ENCODE measurements at regions not wholly inside any gene's neighbourhood (a gene's known extent, or its start where the extent isn't known, plus 50 kb on each side); places are given as distances from the start of the nearest gene placed in this dataset.

- Histone ChIP-seq H3K27me3 (ENCODE audit: control insufficient read depth in 2 of 2, insufficient read depth in 2 of 2, low read length in 2 of 2) (peaks cover 0 to 5% of the 10 kb centered on the region in 2 experiments), H3K79me2 (ENCODE audit: control insufficient read depth, insufficient read depth, low read length) (no peaks in the 10 kb centered on the region), H3K36me3 (ENCODE audit: control insufficient read depth in 2 of 2, extremely low read depth in 1 of 2, insufficient read depth in 2 of 2, low read length in 2 of 2) (no peaks in the 10 kb centered on the region), H3K4me1 (ENCODE audit: control insufficient read depth, extremely low read depth, insufficient read depth, low read length) (peaks cover 3% of the 10 kb centered on the region), H3K9me1 (replicated peaks; ENCODE audit: control insufficient read depth, extremely low read depth, insufficient read depth, low read length) (no peaks in the 10 kb centered on the region), H3K9me3 (replicated peaks; ENCODE audit: control insufficient read depth, insufficient read depth, low read length) (no peaks in the 10 kb centered on the region), H3K9ac (replicated peaks; ENCODE audit: extremely low read depth, insufficient read depth, low read length) (no peak overlapping the region), H3K4me3 (replicated peaks in 1 of 3; ENCODE audit: insufficient read depth in 1 of 3, low read depth in 1 of 3, low read length in 3 of 3) (no peak overlapping the region), H3K4me2 (ENCODE audit: insufficient read depth, low read length) (no peak overlapping the region), H2AFZ (ENCODE audit: low read depth, low read length) (no peak overlapping the region), H4K20me1 (replicated peaks; ENCODE audit: control insufficient read depth, extremely low read depth, insufficient read depth, low read length) (no peaks in the 10 kb centered on the region), H3K27ac (ENCODE audit: insufficient read depth, low read depth, low read length) (no peak overlapping the region)
- dilution Hi-C loops (cut with MboI; ENCODE audit: extremely low pct_ligation_motif_present, low sequenced_read_pairs) (no loop called here), intact Hi-C loops (cut with micrococcal nuclease) (loop anchor here (1.0 to 10.0 kb wide), 4 partner anchors 15 to 590 kb away; no protein-coding TSS in a partner anchor)
- TF ChIP-seq MYC (IDR thresholded peaks at IDR 0.05; ENCODE audit: low read depth, low read length) (no peak), EZH2 (IDR thresholded peaks at IDR 0.05; ENCODE audit: borderline replicate concordance, low read depth, low read length, severe bottlenecking) (no peak), POLR2A (IDR thresholded peaks at IDR 0.05; ENCODE audit: low read depth, low read length) (no peak), FOS (IDR thresholded peaks at IDR 0.05; ENCODE audit: borderline replicate concordance, insufficient read depth, low read length) (no peak), CTCF (IDR thresholded peaks at IDR 0.05; ENCODE audit: extremely low read depth in 1 of 2, insufficient read depth in 1 of 2, low read depth in 1 of 2, low read length in 2 of 2) (no peak), JUN (IDR thresholded peaks at IDR 0.05; ENCODE audit: borderline replicate concordance, insufficient read depth, insufficient read length, low read depth) (no peak), GATA2 (IDR thresholded peaks at IDR 0.05; ENCODE audit: insufficient read depth, insufficient read length, low read depth, low read length) (no peak), MAX (IDR thresholded peaks at IDR 0.05; ENCODE audit: insufficient read depth, insufficient read length) (no peak), POLR2AphosphoS5 (IDR thresholded peaks at IDR 0.05; ENCODE audit: insufficient read depth, low read depth, low read length) (no peak)
- CTCF ChIA-PET = interaction anchor here (1.6 to 8.9 kb wide), 9 partner anchors 12 to 333 kb away, joined by 4 to 493 read pairs (median 17); no protein-coding TSS in a partner anchor
- FAIRE-seq = no peak
- DNase-seq (ENCODE audit: low read depth, low spot score) = no peak
- no TSS peak for BruUV-seq (replicated peaks)
- POLR2A ChIA-PET = no interaction called here
Measured at GRCh38 chr9:94014920-94015319, 59.8 kb upstream of the BARX1 start.
